OCI-LY7 (cell line): ENCODE measurements at regions not wholly inside any gene's neighbourhood (a gene's known extent, or its start where the extent isn't known, plus 50 kb on each side); places are given as distances from the start of the nearest gene placed in this dataset.

Source experiments
- BruUV-seq: library from RNA; stranded (reverse); fragments of 400-500 nt; replicated peaks from 2 replicates; lab custom pipeline; 2021; lab: Mats Ljungman, UMichigan
- CTCF ChIA-PET: fragments of 300-600 bp; sonication (Branson Sonifier 250); formaldehyde crosslinking; loops from one replicate; lab custom pipeline; 2022; ENCODE audit warnings: antibody characterized with exemption; ENCODE audit not compliant: unreplicated experiment; lab: Charles Lee
- POLR2A ChIA-PET: fragments of 300-600 bp; sonication (Branson Sonifier 250); formaldehyde crosslinking; loops from one replicate; lab custom pipeline; 2022; ENCODE audit warnings: antibody characterized with exemption; lab: Charles Lee
- DNase-seq: peaks from one replicate; pipeline ENCODE4 v3.0.0-alpha.2; 2015; ENCODE audit warnings: low spot score
- H2AFZ ChIP-seq: fragments of 200-600 bp; sonication (generic), shearing (Covaris generic); 2 replicates; pipeline ENCODE4 v1.6.1; 2014; ENCODE audit warnings: mild to moderate bottlenecking, antibody characterized with exemption, low read length, moderate library complexity
- H3K27ac ChIP-seq: fragments of 200-600 bp; sonication (generic); 2 replicates; pipeline ENCODE4 v1.5.1; 2014; ENCODE audit warnings: mixed run types, low read depth, mild to moderate bottlenecking, moderate library complexity, low read length, inconsistent platforms; ENCODE audit not compliant: poor library complexity, severe bottlenecking
- H3K36me3 ChIP-seq: fragments of 200-600 bp; sonication (generic); 2 replicates; pipeline ENCODE4 v1.6.1; 2014; ENCODE audit warnings: mild to moderate bottlenecking, antibody characterized with exemption, low read length, moderate library complexity, mixed read lengths; ENCODE audit not compliant: insufficient read depth
- H3K4me1 ChIP-seq: fragments of 200-600 bp; sonication (generic); 2 replicates; pipeline ENCODE4 v1.5.1; 2014; ENCODE audit warnings: mild to moderate bottlenecking, low read length; ENCODE audit not compliant: insufficient read depth, poor library complexity, severe bottlenecking
- H3K4me2 ChIP-seq: fragments of 200-600 bp; sonication (generic); 2 replicates; pipeline ENCODE4 v1.6.1; 2014; ENCODE audit warnings: mild to moderate bottlenecking, low read length
- H3K4me3 ChIP-seq: fragments of 200-600 bp; sonication (generic); 2 replicates; pipeline ENCODE4 v1.5.1; 2014; ENCODE audit warnings: mild to moderate bottlenecking, low read depth, low read length; ENCODE audit not compliant: poor library complexity, severe bottlenecking
- H3K79me2 ChIP-seq: fragments of 200-600 bp; sonication (generic); 2 replicates; pipeline ENCODE4 v1.6.1; 2016; ENCODE audit warnings: low read depth, mild to moderate bottlenecking, low read length, moderate library complexity, mixed read lengths; ENCODE audit not compliant: insufficient read depth
- H3K9me2 ChIP-seq: fragments of 200-600 bp; sonication (generic); 2 replicates; pipeline ENCODE4 v1.6.1; 2016; ENCODE audit warnings: mild to moderate bottlenecking, low read length, mixed read lengths; ENCODE audit not compliant: insufficient read depth
- H3K9me3 ChIP-seq: fragments of 200-600 bp; sonication (generic); 2 replicates; pipeline ENCODE4 v1.6.1; 2014; ENCODE audit warnings: mild to moderate bottlenecking, mixed run types, low read length, mixed read lengths
- H4K20me1 ChIP-seq: fragments of 200-600 bp; sonication (generic); 2 replicates; pipeline ENCODE4 v1.6.1; 2014; ENCODE audit warnings: mild to moderate bottlenecking, antibody characterized with exemption, low read length, moderate library complexity, mixed read lengths; ENCODE audit not compliant: insufficient read depth
- EZH2phosphoT487 ChIP-seq: fragments of 200-600 bp; sonication (generic); IDR thresholded peaks from 2 replicates; pipeline ENCODE4 v1.6.1; 2018; ENCODE audit warnings: low read depth, borderline replicate concordance, mild to moderate bottlenecking, mixed run types, antibody characterized with exemption, low read length, moderate library complexity, mixed read lengths
- intact Hi-C: fragments of 100-400 bp; cut with micrococcal nuclease; formaldehyde crosslinking; loops from one replicate; pipeline ENCODE4 v1.10.0; 2022; ENCODE audit not compliant: unreplicated experiment
- TF ChIP-seq, protein P1 (sequence below): fragments of 200-600 bp; sonication (generic); conservative IDR thresholded peaks from 2 replicates; pipeline ENCODE4 v1.5.1; 2014; ENCODE audit warnings: mild to moderate bottlenecking, antibody characterized with exemption, low read length, moderate library complexity, mixed read lengths

DNA sequence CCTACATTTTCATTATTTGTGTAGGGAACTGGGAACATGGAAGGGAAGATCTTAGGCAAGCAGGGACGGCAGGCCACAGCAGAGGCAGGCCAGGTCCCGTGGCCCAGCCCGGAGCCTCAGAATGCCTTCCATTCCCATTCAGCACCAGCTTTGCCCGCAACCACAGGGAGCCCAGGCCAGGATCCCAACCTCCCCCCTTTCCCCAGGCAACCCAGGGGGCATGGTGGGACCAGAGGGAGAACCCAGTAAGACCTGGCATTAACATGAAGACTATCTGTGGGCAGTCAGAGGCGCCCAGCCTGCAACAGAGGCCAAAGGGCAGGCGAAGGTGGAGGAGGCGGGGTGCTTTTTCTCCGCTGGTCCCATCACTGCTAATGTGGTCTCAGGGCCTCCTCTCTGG, 135.6 kb downstream of the TPRA1 start:
- H3K4me1 ChIP-seq: no peaks in the 10 kb centered on the region
- H3K36me3 ChIP-seq: no peaks in the 10 kb centered on the region
- no peak for TF ChIP-seq EZH2phosphoT487
- TF ChIP-seq, protein P1, sequence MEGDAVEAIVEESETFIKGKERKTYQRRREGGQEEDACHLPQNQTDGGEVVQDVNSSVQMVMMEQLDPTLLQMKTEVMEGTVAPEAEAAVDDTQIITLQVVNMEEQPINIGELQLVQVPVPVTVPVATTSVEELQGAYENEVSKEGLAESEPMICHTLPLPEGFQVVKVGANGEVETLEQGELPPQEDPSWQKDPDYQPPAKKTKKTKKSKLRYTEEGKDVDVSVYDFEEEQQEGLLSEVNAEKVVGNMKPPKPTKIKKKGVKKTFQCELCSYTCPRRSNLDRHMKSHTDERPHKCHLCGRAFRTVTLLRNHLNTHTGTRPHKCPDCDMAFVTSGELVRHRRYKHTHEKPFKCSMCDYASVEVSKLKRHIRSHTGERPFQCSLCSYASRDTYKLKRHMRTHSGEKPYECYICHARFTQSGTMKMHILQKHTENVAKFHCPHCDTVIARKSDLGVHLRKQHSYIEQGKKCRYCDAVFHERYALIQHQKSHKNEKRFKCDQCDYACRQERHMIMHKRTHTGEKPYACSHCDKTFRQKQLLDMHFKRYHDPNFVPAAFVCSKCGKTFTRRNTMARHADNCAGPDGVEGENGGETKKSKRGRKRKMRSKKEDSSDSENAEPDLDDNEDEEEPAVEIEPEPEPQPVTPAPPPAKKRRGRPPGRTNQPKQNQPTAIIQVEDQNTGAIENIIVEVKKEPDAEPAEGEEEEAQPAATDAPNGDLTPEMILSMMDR: no peak
- no TSS peak for BruUV-seq
- no peak overlapping the region for H2AFZ ChIP-seq
- H3K9me3 ChIP-seq: no peaks in the 10 kb centered on the region
- POLR2A ChIA-PET: no interaction called here
- intact Hi-C loops: loop anchor here (2.0 to 10.0 kb wide), 3 partner anchors 470 to 778 kb away; partner anchors contain the start of gene PLXNA1
- no peak overlapping the region for H3K4me2 ChIP-seq
- no peak for DNase-seq
- H3K27ac ChIP-seq: no peak overlapping the region
- no peaks in the 10 kb centered on the region for H4K20me1 ChIP-seq
- no peaks in the 10 kb centered on the region for H3K9me2 ChIP-seq
- no peak overlapping the region for H3K4me3 ChIP-seq
- CTCF ChIA-PET: no interaction called here
- H3K79me2 ChIP-seq: no peaks in the 10 kb centered on the region

DNA sequence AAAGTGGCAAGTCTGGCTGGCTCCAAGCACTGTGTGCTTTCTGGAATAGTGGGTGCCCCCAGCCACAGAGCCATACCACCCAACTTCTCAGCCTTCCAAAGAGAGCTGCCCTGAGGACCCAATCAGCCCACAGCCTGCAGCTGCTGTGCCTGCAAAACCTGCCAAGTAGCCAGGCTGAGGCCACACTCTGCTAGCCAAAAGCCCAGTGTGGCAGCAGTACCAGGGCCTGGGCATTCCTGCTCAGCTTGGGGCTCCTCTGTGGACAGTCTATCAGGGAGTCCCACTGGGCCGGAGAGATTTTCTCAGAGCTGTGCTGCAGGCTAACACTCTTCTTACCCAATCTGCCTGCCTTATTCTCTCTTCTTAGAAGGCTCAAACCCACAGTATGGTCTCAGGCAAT, 136.5 kb downstream of the TPRA1 start:
- H3K27ac ChIP-seq: no peak overlapping the region
- BruUV-seq: no TSS peak
- H3K36me3 ChIP-seq: no peaks in the 10 kb centered on the region
- no peaks in the 10 kb centered on the region for H3K9me3 ChIP-seq
- POLR2A ChIA-PET: no interaction called here
- H3K79me2 ChIP-seq: no peaks in the 10 kb centered on the region
- intact Hi-C loops: loop anchor here (2.0 to 10.0 kb wide), 2 partner anchors 469 to 701 kb away; partner anchors contain the start of gene PLXNA1
- no peak overlapping the region for H2AFZ ChIP-seq
- no peaks in the 10 kb centered on the region for H3K4me1 ChIP-seq
- H4K20me1 ChIP-seq: no peaks in the 10 kb centered on the region
- no peak for DNase-seq
- no peak overlapping the region for H3K4me3 ChIP-seq
- no peak overlapping the region for H3K4me2 ChIP-seq
- TF ChIP-seq, protein P1: no peak
- TF ChIP-seq EZH2phosphoT487: no peak
- CTCF ChIA-PET: no interaction called here
- H3K9me2 ChIP-seq: no peaks in the 10 kb centered on the region

DNA sequence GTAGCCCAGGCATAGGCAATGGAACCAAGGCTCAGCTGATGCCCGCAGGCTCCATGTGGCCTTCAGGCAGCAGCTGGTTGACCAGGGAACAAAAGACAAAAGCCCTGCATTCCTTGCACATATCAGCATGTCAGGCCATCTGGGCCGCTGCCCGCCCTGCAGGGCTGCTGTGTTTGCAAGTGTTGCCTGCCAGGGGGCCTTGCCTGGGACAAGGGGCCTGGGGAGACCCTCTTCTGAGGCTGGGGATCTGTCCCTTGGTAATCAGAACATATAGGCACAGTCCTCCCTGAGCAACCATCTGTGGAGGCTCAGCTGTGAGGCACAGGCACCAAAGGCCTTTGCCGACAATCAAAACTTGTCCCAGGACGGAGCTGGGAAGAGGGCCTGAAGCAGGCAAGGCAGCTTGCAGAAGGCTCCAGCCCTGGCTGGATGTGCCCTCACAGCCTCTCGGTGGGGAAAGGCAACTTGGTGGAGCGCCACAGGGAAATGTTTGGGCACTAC, 138.2 kb downstream of the TPRA1 start:
- Histone ChIP-seq H2AFZ (no peak overlapping the region), H3K4me3 (no peak overlapping the region), H3K9me2 (no peaks in the 10 kb centered on the region), H3K27ac (no peak overlapping the region), H3K9me3 (no peaks in the 10 kb centered on the region), H3K79me2 (no peaks in the 10 kb centered on the region), H3K4me1 (no peaks in the 10 kb centered on the region), H3K36me3 (no peaks in the 10 kb centered on the region), H3K4me2 (no peak overlapping the region), H4K20me1 (no peaks in the 10 kb centered on the region)
- ChIA-PET CTCF (no interaction called here), POLR2A (interaction anchor here (0.6 to 0.7 kb wide), 2 partner anchors 485 to 936 kb away, joined by 3 read pairs; no protein-coding TSS in a partner anchor)
- intact Hi-C loops: loop anchor here (10.0 kb wide), 1 partner anchor 468 kb away; the partner anchor contains the start of gene PLXNA1
- TF ChIP-seq, protein P1: no peak
- TF ChIP-seq EZH2phosphoT487: no peak
- no peak for DNase-seq
- BruUV-seq: no TSS peak
